ENCODE measurements at regions not wholly inside any gene's neighbourhood (a gene's known extent, or its start where the extent isn't known, plus 50 kb on each side); places are given as distances from the start of the nearest gene placed in this dataset.

DNA sequence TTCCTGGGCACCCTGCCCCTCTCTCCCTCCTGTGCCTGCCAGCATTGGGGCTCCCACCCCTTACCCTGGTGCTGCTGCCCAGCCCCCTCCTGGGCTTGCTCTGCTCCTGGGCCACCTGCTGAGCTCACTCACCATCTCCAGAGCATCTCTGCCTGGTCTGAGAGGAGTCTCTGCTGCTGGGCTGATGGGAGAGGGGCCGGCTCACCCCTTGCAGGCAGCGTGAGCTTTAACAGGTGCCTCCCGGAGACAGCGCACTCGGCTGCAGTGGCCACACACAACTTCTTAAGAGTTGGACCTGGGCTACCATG is 721.7 kb downstream of the MATN1 start:
- TF ChIP-seq POLR2A (IDR thresholded peaks at IDR 0.05) (no peak), EP300 (IDR thresholded peaks at IDR 0.05) (no peak), POLR2AphosphoS5 (IDR thresholded peaks at IDR 0.05) (no peak)
- TF ChIP-seq, protein P1, sequence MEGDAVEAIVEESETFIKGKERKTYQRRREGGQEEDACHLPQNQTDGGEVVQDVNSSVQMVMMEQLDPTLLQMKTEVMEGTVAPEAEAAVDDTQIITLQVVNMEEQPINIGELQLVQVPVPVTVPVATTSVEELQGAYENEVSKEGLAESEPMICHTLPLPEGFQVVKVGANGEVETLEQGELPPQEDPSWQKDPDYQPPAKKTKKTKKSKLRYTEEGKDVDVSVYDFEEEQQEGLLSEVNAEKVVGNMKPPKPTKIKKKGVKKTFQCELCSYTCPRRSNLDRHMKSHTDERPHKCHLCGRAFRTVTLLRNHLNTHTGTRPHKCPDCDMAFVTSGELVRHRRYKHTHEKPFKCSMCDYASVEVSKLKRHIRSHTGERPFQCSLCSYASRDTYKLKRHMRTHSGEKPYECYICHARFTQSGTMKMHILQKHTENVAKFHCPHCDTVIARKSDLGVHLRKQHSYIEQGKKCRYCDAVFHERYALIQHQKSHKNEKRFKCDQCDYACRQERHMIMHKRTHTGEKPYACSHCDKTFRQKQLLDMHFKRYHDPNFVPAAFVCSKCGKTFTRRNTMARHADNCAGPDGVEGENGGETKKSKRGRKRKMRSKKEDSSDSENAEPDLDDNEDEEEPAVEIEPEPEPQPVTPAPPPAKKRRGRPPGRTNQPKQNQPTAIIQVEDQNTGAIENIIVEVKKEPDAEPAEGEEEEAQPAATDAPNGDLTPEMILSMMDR (IDR thresholded peaks at IDR 0.05), result no peak
